H1 (cell line): ENCODE measurements at regions not wholly inside any gene's neighbourhood (a gene's known extent, or its start where the extent isn't known, plus 50 kb on each side); places are given as distances from the start of the nearest gene placed in this dataset.

Experiments
- SIRT6 ChIP-seq: IDR thresholded peaks from one replicate; pipeline ENCODE4 v1.7.1; 2012; ENCODE audit warnings: low read length, inconsistent platforms

DNA sequence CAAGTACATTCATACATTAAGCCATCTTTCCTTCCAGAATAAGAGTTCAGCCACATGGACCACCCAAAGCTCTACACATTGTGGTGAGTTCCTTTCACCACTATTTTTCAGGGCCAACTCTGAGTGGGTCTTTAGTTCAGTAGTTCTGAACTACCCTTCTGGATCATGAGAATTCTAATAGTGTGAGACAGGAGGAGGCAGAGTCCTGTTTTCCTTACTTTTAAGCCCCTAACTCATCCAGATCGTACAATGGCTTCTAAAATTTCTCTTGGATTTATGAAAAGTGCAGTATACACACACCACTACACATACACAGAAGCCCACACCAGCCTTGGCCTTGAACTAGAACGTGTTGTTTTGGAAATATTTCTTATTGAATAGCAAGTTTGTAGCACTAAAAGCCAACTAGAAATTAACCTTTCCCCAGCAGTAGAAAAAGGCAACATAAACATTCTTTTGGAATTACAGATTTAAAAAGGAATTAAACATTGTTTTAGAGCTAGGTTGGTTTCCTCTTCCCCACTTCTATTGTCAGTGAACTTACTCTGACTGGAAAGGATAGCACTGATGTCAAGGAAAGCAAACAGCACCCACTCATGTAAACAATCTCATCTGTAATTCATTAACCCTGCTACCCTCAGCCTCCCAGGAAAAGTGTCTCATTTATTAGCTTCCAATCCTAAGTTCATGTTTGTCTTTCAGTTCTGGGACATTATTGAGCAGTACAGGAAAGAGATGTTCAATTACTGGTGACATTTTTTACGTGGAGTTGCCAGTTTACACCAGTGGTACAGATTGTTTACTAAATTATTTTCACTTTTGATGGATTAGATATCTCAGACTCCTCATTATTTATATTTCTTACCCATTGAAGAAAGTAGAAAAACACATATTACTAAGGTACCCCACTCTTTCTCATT, 95.7 kb upstream of the AGTR1 start (continued):
- TF ChIP-seq SIRT6: no peak
